ENCODE measurements at regions not wholly inside any gene's neighbourhood (a gene's known extent, or its start where the extent isn't known, plus 50 kb on each side); places are given as distances from the start of the nearest gene placed in this dataset.

- no peak for TF ChIP-seq POLR2AphosphoS5 (IDR thresholded peaks at IDR 0.05; ENCODE audit: low read depth, low read length)
- no peak for TF ChIP-seq CTCF (IDR thresholded peaks at IDR 0.05)
Measured at GRCh38 chr4:8722556-8722955, 130.0 kb downstream of the CPZ start.
